Natural killer cell treated with Interleukin-12 subunit alpha and Interleukin-12 subunit beta and Interleukin-15 and Interleukin-18, amount 100 ng/mL, for 72 hours (primary cell): ENCODE measurements at regions not wholly inside any gene's neighbourhood (a gene's known extent, or its start where the extent isn't known, plus 50 kb on each side); places are given as distances from the start of the nearest gene placed in this dataset.

Source experiments
- ATAC-seq, 2 donors: fragments of 150-1000 bp; cut with Tn5 transposase in 1 of 2; sonication (Bioruptor Pico), chemical (Tn5 transposase) in 1 of 2; 2 replicates each; pipeline ENCODE4 v1.10.0; 2021
- DNase-seq: peaks from one replicate; pipeline ENCODE4 v3.0.0; 2022; ENCODE audit warnings: low spot score
- H3K27ac Mint-ChIP-seq, 2 donors: 1 replicate in 1 of 2; 2 replicates in 1 of 2; pipeline ENCODE4 v1.8.0; 2022; ENCODE audit warnings: mixed read lengths in 2 of 2, mild to moderate bottlenecking in 1 of 2, moderate library complexity in 1 of 2
- H3K27me3 Mint-ChIP-seq, 2 donors: 1 replicate in 1 of 2; 2 replicates in 1 of 2; pipeline ENCODE4 v1.8.0; 2022; ENCODE audit warnings: mixed read lengths in 2 of 2
- H3K36me3 Mint-ChIP-seq: one replicate; pipeline ENCODE4 v1.8.0; 2022; ENCODE audit warnings: mixed read lengths
- H3K4me1 Mint-ChIP-seq, 2 donors: 1 replicate in 1 of 2; 2 replicates in 1 of 2; pipeline ENCODE4 v1.8.0; 2022; ENCODE audit warnings: low read depth in 2 of 2, mixed read lengths in 2 of 2, mild to moderate bottlenecking in 1 of 2
- H3K4me3 Mint-ChIP-seq: one replicate; pipeline ENCODE4 v1.8.0; 2022; ENCODE audit warnings: mixed read lengths
- H3K9me3 Mint-ChIP-seq: 2 replicates; pipeline ENCODE4 v1.8.0; 2022; ENCODE audit warnings: mixed read lengths

DNA sequence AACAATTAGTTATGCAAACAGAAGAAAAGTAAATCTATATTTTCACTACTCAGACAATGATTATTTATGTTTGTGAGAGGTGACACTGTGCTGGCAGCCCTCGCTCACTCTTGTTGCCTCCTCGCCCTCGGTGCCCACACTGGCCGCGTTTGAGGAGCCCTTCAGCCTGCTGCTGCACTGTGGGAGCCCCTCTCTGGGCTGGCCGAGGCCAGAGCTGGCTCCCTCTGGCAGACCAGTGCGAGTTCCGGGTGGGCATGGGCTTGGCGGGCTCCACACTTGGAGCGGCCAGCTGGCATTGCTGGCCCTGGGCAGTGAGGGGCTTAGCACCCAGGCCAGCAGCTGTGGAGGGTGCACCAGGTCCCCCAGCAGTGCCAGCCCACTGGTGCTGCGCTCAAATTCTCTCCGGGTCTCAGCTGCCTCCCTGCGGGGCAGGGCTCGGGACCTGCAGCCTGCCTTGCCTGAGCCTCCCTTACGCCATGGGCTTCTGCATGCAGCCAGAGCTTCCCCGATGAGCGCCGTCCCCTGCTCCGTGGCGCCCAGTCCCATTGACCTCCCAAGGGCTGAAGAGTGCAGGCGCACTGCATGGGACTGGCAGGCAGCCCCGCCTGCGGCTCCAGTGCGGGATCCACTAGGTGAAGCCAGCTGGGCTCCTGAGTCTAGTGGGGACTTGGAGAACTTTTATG lies 902.6 kb downstream of the PDHA2 start:
- H3K4me3 Mint-ChIP-seq, result no peak overlapping the region

DNA sequence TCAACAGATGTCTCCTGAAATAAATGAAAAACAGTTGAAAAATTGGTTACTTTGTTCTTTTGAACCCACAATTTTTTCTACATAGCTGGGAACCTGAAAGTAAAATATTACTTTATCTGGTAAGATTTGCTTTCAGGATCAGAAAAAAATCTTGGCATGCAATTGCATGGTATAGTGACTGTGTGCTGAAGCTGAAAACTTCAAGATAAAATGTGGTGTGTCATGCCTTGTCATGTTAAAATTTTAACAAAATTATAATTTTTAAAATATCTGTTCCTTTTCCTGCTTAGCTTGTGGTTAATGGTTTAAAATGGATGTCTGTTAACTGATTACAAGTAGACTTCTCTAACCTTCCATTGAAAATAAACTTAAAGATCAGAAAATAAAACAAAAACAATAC lies 904.8 kb downstream of the PDHA2 start:
- Mint-ChIP-seq H3K4me3 (no peak overlapping the region), H3K27ac (no peak overlapping the region), H3K27me3 (no peaks in the 10 kb centered on the region), H3K9me3 (peaks cover 10% of the 10 kb centered on the region), H3K36me3 (peaks cover 7% of the 10 kb centered on the region), H3K4me1 (no peaks in the 10 kb centered on the region)
- no peak for ATAC-seq
- DNase-seq, result no peak

More for the DNA sequence above, 902.6 kb downstream of the PDHA2 start:
- no peak for DNase-seq
- Mint-ChIP-seq H3K27me3 (no peaks in the 10 kb centered on the region), H3K27ac (no peak overlapping the region), H3K9me3 (peaks cover 9% of the 10 kb centered on the region), H3K4me1 (no peaks in the 10 kb centered on the region), H3K36me3 (peaks cover 6% of the 10 kb centered on the region)
- no peak for ATAC-seq

DNA sequence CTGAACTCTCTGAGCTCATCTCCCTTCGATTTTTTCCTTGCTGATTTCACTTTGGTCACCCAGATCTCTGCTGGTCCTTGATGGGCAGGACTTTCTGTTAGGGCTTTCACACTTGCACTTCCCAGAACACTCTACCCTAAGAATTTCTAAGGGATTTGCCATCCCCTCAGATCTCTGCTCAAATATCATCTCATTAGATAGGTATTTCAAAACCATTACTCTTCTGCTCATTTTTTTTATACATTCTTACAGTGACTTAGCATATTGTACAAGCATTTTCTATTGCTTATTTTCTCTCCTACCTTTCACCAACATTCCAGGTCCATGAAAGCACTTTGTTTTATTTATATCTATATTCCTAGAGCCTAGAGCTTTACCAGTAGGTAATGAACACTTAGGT lies 913.3 kb downstream of the PDHA2 start:
- DNase-seq (no peak), ATAC-seq (no peak)
- peaks cover 7% of the 10 kb centered on the region for H3K36me3 Mint-ChIP-seq

DNA sequence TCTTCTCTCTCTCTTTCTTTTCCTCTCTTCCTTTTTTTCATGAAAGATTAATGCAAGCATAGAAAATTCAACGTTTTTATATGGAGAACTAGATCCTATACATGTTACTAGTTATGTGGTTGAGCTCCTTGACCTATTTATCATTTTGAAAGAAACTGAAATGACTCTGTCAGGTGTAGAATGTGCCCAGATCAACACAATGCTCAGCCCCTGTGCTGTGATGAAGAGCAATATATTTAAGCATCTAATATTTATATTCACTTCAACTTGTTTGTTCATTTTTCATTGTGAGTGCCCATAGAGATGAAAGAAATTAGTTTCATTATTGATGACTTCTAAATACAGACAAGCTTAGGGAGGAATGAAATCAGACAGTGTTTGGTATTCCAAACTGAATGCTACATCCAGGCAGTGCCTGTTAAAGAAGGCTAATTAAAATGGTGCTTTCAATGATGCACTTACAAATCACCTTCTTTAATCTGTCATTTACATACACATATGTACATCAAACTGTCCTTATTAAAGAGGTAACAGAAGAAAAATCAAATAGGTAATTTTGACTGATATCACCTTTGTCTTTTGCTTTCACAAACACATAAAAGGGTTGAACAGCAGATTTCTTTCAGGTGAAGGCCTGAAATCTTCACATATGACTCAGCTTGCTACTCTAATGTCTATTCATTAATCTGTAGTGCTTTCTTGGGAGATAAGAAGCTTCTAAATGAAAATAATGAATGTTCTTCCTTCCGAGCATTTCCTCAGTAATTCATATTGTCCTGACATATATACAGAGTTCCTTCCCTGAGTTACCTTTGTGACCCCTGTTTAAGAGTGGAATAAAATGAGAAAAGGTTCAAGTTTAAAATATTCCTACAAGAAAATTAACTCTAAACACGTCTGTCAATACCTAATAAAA lies 915.9 kb downstream of the PDHA2 start:
- H3K36me3 Mint-ChIP-seq, result no peaks in the 10 kb centered on the region
- peaks cover 16% of the 10 kb centered on the region for H3K9me3 Mint-ChIP-seq
- no peak overlapping the region for H3K27ac Mint-ChIP-seq
- H3K27me3 Mint-ChIP-seq, result no peaks in the 10 kb centered on the region
- ATAC-seq, result no peak
- no peak for DNase-seq
- H3K4me1 Mint-ChIP-seq, result no peaks in the 10 kb centered on the region
- H3K4me3 Mint-ChIP-seq, result no peak overlapping the region

More for the DNA sequence above, 913.3 kb downstream of the PDHA2 start:
- no peak overlapping the region for H3K4me3 Mint-ChIP-seq
- H3K27ac Mint-ChIP-seq, result no peak overlapping the region
- H3K27me3 Mint-ChIP-seq, result no peaks in the 10 kb centered on the region
- H3K9me3 Mint-ChIP-seq, result peaks cover 23% of the 10 kb centered on the region
- no peaks in the 10 kb centered on the region for H3K4me1 Mint-ChIP-seq

DNA sequence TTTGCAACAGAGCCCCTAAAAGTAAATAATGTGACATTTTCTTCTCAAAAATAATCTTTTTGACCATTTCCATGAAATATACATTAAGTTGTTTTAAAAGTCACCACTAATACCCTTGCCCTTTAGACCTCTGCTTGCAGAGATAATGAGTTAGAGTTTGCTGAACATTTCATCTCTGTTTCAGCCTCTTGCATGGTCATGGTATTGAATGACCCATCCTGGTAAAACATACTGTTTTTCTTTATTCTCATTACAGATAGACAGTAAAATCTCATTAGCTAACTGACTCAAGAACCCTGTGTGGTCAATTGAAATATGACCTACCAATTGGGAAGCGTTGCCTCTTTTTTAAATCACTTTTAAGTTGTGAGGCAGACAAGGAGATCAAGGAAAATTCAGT lies 916.7 kb downstream of the PDHA2 start:
- H3K27me3 Mint-ChIP-seq, result no peaks in the 10 kb centered on the region
- ATAC-seq (no peak), DNase-seq (no peak)
- H3K4me1 Mint-ChIP-seq, result no peaks in the 10 kb centered on the region
- H3K9me3 Mint-ChIP-seq, result peaks cover 16% of the 10 kb centered on the region
- no peak overlapping the region for H3K4me3 Mint-ChIP-seq
- H3K27ac Mint-ChIP-seq, result no peak overlapping the region
- H3K36me3 Mint-ChIP-seq, result no peaks in the 10 kb centered on the region

DNA sequence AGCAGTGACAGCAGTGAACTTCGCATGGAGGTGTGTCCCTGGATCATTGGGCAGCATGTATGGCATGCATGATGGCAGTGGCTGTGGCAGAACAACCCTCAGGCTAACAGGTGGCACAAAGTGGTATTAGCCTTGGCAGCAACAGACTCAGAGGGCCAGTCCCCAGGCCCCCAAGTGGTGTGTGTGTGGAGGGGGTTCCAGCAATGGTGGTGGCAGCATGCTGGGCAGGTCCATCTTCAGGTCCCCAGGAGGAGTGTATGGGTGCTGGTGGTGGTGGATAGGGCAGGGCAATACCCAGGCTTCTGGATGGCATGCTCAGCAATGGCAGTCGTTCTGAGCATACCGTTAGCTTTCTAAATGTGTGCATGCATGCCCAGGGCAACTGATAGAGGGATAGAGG lies 923.7 kb downstream of the PDHA2 start:
- Mint-ChIP-seq H3K4me3 (no peak overlapping the region), H3K4me1 (no peaks in the 10 kb centered on the region), H3K27ac (no peak overlapping the region), H3K9me3 (peaks cover 17% of the 10 kb centered on the region), H3K27me3 (no peaks in the 10 kb centered on the region), H3K36me3 (peaks cover 4% of the 10 kb centered on the region)
- ATAC-seq (no peak), DNase-seq (no peak)

DNA sequence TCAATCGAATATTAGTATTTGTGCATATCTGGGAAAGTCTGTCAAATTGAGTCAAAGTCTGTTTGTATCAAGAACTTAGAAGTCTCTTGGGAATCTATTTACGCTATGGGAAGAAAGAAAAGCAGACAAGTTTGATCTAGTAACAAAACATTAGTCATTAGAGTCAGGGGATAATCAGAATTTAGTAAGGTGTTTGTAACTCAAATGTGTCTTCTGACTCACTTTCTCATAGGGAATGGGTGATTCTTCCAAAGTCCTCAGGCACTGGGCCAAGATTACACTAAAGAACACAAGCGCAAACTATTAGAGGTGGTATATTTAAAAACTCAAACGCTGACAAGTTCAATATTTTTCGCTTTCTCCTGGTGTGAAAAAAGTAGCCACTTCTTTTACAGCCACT lies 926.5 kb downstream of the PDHA2 start:
- Mint-ChIP-seq H3K27ac (no peak overlapping the region), H3K27me3 (no peaks in the 10 kb centered on the region), H3K4me1 (no peaks in the 10 kb centered on the region), H3K9me3 (peaks cover 17% of the 10 kb centered on the region), H3K4me3 (no peak overlapping the region), H3K36me3 (peaks cover 4% of the 10 kb centered on the region)
- no peak for DNase-seq
- no peak for ATAC-seq

DNA sequence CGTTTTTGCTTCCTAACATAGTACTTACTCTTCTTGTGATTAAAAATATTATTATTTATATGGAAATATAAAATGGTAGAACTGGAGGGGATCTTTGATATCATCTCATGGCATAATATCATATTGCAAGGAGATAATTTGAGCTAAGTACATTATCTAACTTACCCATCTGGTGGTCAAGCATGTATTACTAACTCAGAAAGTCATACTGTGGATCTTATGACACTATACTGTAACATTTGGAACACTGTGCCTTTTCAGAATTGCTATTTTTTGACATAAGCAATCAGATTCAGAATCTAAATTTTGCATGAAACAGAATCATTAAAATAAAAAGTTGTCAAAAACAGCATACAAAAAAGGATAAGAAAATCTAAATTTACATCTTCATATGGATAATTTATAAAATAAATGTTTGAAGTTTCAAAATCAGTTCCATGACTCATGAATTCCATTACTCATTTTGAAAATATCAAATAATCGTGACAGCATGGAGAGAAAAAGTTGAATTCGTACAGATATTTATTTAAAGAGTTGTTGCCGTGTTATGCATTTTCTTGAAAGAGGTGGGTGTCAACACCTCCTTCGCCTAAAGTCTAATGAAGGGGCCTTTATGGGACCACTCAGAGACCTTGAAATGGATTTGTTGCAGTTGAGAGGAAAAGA lies 928.1 kb downstream of the PDHA2 start:
- ATAC-seq, result no peak
- Mint-ChIP-seq H3K9me3 (peaks cover 17% of the 10 kb centered on the region), H3K36me3 (peaks cover 4% of the 10 kb centered on the region), H3K4me1 (no peaks in the 10 kb centered on the region), H3K27ac (no peak overlapping the region), H3K4me3 (no peak overlapping the region), H3K27me3 (no peaks in the 10 kb centered on the region)
- DNase-seq, result no peak

DNA sequence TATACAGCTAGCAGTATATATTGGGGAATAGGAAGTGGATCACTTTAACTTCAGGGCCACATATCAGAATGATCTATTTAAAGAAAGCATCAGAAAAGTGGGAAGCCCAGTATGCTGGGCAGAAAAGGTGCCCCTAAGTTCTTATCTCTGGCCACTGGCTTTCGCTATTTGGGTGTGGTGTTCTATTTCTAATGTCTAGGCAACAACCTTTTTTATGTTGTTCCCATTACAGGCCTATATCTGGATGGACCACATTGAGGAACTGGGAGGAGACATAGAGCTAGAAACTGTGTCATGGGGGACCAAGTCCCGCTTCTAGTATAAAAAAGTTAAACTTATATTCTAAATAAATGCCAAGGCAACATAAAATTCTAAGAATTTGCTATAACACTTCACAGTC lies 935.6 kb downstream of the PDHA2 start:
- no peaks in the 10 kb centered on the region for H3K36me3 Mint-ChIP-seq
- DNase-seq (no peak), ATAC-seq (no peak)
- H3K9me3 Mint-ChIP-seq, result peaks cover 10% of the 10 kb centered on the region
- no peaks in the 10 kb centered on the region for H3K27me3 Mint-ChIP-seq
- H3K27ac Mint-ChIP-seq, result no peak overlapping the region
- no peaks in the 10 kb centered on the region for H3K4me1 Mint-ChIP-seq
- H3K4me3 Mint-ChIP-seq, result no peak overlapping the region

DNA sequence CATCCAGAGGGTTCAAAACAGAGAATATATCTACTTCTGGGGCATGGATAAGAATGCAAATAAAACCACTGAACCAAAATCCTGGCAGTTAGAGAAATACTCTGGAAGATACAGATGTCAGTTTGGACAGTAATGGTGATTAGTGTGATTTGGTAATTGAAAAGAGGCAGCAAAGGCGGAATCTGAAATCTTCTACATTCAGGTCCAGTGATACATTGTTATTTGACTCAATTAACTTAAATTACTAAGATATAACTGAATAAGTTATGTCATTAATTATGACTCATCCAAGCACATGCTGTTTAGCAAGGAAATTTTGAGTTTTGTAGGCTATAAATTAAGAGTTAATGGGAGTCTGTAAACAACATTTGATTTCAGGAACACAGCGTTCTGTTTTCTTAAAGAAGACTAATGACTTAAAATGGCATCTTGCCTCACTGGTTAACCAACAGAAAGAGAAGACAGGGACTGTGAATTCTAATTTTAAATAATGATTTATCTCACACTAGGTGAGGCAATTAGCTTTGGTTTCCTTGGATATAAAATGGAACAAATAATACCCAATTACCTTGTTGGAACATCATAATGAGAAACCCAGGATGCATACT lies 937.1 kb downstream of the PDHA2 start:
- peaks cover 11% of the 10 kb centered on the region for H3K9me3 Mint-ChIP-seq
- no peaks in the 10 kb centered on the region for H3K36me3 Mint-ChIP-seq
- H3K27me3 Mint-ChIP-seq, result no peaks in the 10 kb centered on the region
- ATAC-seq (no peak), DNase-seq (no peak)
- H3K27ac Mint-ChIP-seq, result no peak overlapping the region
- H3K4me1 Mint-ChIP-seq, result no peaks in the 10 kb centered on the region
- H3K4me3 Mint-ChIP-seq, result no peak overlapping the region

DNA sequence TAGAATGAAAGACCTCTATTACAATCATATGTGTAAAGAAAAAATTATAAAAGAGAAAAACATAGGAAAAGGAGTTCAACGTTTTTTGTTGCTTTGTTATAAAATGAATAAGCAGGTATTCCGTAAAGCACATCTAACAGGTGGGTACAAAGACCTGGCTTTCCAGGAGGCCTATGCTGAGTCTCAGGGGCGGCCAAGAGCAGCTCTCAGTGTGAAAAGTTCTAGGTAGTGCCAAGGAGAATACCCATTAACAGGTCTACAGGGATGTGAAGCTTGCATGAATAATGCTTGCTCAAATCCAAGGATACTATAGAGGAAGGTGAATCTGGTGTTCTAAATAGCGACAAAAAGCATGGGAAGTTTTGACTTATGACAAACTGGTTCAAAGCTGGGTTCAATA lies 944.4 kb downstream of the PDHA2 start:
- no peaks in the 10 kb centered on the region for H3K36me3 Mint-ChIP-seq
- no peak for ATAC-seq
- no peak for DNase-seq
- no peaks in the 10 kb centered on the region for H3K27me3 Mint-ChIP-seq
- peaks cover 12% of the 10 kb centered on the region for H3K9me3 Mint-ChIP-seq
- H3K4me3 Mint-ChIP-seq, result no peak overlapping the region
- no peaks in the 10 kb centered on the region for H3K4me1 Mint-ChIP-seq
- no peak overlapping the region for H3K27ac Mint-ChIP-seq

DNA sequence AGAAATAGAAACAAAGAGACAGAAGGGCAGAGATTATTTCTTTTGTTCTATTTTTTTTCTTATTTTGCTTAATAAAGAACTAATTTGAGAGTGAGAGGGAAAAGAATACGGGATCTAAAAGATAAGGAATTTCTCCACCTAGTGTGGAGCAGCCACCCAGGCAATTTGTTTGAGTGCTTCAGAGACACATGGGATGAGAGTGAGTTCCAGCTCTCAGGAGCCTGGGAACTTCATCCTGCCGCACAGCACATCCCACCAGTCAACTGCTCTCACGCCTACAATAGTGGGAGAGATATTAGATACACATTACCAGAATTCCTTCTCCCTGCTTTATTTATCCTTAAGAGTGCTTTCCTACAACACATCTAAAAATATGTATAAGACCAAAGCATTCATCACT lies 946.4 kb downstream of the PDHA2 start:
- no peak for ATAC-seq
- Mint-ChIP-seq H3K9me3 (peaks cover 13% of the 10 kb centered on the region), H3K27me3 (no peaks in the 10 kb centered on the region), H3K4me3 (no peak overlapping the region), H3K4me1 (no peaks in the 10 kb centered on the region), H3K27ac (no peak overlapping the region), H3K36me3 (no peaks in the 10 kb centered on the region)
- DNase-seq, result no peak

DNA sequence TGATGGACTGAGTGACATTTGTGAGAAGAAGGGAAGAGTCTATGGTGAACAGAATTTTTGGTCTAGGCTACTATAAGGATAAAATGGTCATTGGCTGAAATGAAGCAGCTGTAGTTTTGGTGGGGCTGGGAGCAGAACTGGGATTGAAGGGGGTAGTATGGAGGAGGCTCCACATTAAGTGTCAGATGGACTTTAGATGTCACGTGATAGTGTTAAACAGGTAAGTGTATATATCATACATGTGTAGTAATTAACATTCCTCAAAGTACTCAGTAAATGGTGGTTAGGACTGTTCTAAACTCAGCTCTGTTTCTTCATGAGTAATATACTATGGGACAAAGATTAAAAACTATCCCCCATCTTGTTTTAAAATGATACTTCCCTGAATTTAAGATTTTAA lies 947.9 kb downstream of the PDHA2 start:
- Mint-ChIP-seq H3K4me1 (no peaks in the 10 kb centered on the region), H3K9me3 (peaks cover 13% of the 10 kb centered on the region), H3K36me3 (no peaks in the 10 kb centered on the region), H3K4me3 (no peak overlapping the region), H3K27me3 (no peaks in the 10 kb centered on the region), H3K27ac (no peak overlapping the region)
- DNase-seq, result no peak
- no peak for ATAC-seq

DNA sequence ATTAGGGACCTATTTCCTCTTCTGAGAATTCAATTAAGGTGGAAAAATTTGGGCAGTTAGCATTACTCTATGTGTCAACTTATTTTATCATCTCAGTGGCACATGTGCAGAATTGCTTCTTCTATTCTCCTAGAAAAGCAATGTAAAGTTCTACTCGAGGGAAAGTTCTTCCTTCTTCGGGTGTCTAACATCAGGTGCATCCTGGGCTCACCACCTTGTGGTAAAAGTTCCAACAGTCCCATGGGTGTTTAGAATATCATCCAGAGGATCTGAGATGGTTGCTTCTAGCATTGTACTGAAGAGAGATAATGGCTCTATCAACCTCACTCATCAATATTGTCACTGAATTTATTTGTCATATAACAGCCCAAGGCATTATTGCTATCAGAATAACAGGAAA lies 969.7 kb downstream of the PDHA2 start:
- ATAC-seq (no peak), DNase-seq (no peak)
- Mint-ChIP-seq H3K36me3 (no peaks in the 10 kb centered on the region), H3K4me1 (no peaks in the 10 kb centered on the region), H3K27ac (no peak overlapping the region), H3K9me3 (peaks cover 6% of the 10 kb centered on the region), H3K27me3 (no peaks in the 10 kb centered on the region), H3K4me3 (no peak overlapping the region)
